ENCODE measurements at regions not wholly inside any gene's neighbourhood (a gene's known extent, or its start where the extent isn't known, plus 50 kb on each side); places are given as distances from the start of the nearest gene placed in this dataset.

- no peak for TF ChIP-seq EZH2 (IDR thresholded peaks at IDR 0.05)
- TF ChIP-seq CTCF (IDR thresholded peaks at IDR 0.05), result no peak
- TF ChIP-seq EZH2phosphoT487 (IDR thresholded peaks at IDR 0.05), result no peak
Observed at GRCh38 chr1:244782056-244782455, 53.4 kb upstream of the COX20 start.
